ENCODE measurements at regions not wholly inside any gene's neighbourhood (a gene's known extent, or its start where the extent isn't known, plus 50 kb on each side); places are given as distances from the start of the nearest gene placed in this dataset.

DNA sequence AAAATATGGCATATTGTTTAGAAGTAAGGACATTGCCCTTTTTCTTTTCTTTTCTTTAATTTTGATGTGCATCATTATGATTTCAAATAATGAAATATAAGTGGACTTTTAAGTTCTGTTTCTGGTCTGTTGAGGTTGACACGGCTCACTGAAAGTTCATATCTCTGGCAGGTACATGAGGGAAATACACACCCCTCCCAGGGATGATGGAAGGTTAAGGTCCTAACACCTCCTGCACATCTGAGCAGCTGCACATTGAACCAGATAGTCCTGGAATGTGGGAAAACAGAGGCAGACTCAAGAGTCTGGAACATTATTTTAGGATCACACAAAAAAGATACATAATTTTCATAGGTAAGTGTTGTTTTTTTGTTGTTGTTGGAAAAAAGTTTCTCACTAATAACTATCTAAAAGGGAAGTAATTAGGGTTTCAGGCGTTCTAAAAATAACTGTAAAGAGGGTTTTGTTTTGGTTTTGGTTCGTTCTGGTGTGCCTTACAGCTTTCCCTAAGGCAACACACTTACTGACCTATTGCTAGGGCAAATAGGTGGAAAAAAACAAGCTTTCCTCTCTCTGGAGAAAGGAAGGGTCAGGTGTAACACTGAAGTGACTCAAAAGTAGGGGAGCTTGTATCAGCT lies 201.2 kb upstream of the PRKCQ start (continued):
- TF ChIP-seq, protein P1, sequence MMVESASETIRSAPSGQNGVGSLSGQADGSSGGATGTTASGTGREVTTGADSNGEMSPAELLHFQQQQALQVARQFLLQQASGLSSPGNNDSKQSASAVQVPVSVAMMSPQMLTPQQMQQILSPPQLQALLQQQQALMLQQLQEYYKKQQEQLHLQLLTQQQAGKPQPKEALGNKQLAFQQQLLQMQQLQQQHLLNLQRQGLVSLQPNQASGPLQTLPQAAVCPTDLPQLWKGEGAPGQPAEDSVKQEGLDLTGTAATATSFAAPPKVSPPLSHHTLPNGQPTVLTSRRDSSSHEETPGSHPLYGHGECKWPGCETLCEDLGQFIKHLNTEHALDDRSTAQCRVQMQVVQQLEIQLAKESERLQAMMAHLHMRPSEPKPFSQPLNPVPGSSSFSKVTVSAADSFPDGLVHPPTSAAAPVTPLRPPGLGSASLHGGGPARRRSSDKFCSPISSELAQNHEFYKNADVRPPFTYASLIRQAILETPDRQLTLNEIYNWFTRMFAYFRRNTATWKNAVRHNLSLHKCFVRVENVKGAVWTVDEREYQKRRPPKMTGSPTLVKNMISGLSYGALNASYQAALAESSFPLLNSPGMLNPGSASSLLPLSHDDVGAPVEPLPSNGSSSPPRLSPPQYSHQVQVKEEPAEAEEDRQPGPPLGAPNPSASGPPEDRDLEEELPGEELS (CRISPR knock-in tag; IDR thresholded peaks at IDR 0.05): no peak

DNA sequence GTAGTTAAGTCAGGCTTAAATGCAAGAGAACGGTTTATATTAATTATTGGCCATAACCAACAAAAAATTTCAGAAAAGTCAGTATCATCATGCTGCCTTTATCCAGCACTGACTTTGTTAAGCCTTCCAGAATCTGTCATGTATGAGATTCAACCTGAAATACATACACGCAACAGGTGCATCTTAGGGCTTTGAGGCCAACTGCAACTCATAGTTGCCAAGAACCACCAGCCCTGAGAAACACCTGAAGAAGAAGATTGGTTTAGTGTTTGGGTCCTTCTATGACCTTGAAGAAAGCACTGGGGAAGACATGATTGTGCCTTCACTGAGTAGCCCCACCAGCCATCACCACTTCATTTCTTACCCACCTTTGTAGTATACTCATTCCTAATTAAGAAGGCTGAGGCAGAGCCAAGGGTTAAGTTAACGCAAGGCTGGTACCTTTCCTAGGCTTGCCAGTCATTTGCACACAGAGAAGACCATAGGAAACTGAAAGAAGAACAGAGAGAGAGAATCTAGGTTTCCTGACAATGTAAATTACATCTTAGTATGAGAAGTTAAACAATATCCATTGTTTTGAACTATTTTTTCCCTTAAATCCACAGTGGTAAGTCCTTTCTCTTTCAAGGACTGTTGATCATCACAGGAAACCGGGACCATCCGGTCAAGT lies 200.1 kb upstream of the PRKCQ start:
- intact Hi-C loops (cut with micrococcal nuclease; ENCODE audit: unreplicated experiment): no loop called here
- no peaks in the 10 kb centered on the region for H3K9me3 ChIP-seq (ENCODE audit: low read length)
- BruUV-seq (replicated peaks): no TSS peak
- in situ Hi-C loops (cut with HindIII; ENCODE audit: extremely low pct_ligation_motif_present, low pct_unique_long_range_greater_than_20kb): no loop called here
- no peak overlapping the region for H3K9ac ChIP-seq (ENCODE audit: insufficient read depth, low read depth, low read length)
- H3K4me1 ChIP-seq (ENCODE audit: insufficient read depth, low read length): no peaks in the 10 kb centered on the region
- H3K4me2 ChIP-seq (ENCODE audit: low read depth, low read length): no peak overlapping the region
- ATAC-seq (no peak), FAIRE-seq (no peak), DNase-seq (ENCODE audit: low spot score) (no peak)
- H3K79me2 ChIP-seq (ENCODE audit: insufficient read depth, low read length): no peaks in the 10 kb centered on the region
- ChIA-PET POLR2A (no interaction called here), CTCF (ENCODE audit: low intra/inter-chr PET ratio, low total read pairs) (no interaction called here)
- H3K27ac ChIP-seq (ENCODE audit: extremely low read length, insufficient read depth, low read length): no peak overlapping the region
- 6% methylated on average over 5 of the region's 5 CpGs for WGBS (ENCODE audit: low lambda C conversion rate)
- no peak overlapping the region for H3K4me3 ChIP-seq (replicated peaks in 1 of 3; ENCODE audit: insufficient read depth in 1 of 3, low read depth in 2 of 3, low read length in 3 of 3)
- H3K27me3 ChIP-seq (ENCODE audit: control insufficient read depth in 1 of 2, insufficient read depth in 2 of 2, low read length in 2 of 2): no peaks in the 10 kb centered on the region
- H4K20me1 ChIP-seq (ENCODE audit: insufficient read depth, low read length): no peaks in the 10 kb centered on the region
- H3K36me3 ChIP-seq (replicated peaks in 1 of 2; ENCODE audit: control insufficient read depth in 1 of 2, insufficient read depth in 2 of 2, low read length in 2 of 2): no peaks in the 10 kb centered on the region
- no peak overlapping the region for H2AFZ ChIP-seq (ENCODE audit: low read length)
- TF ChIP-seq KAT8 (CRISPR knock-in tag; IDR thresholded peaks at IDR 0.05) (no peak), TBP (CRISPR knock-in tag; IDR thresholded peaks at IDR 0.05) (no peak), STAT5B (CRISPR knock-in tag; IDR thresholded peaks at IDR 0.05) (no peak), KLF13 (CRISPR knock-in tag; IDR thresholded peaks at IDR 0.05) (no peak), PHF5A (CRISPR knock-in tag; IDR thresholded peaks at IDR 0.05; ENCODE audit: low read depth, unreplicated experiment) (no peak), ZNF546 (CRISPR knock-in tag; conservative IDR thresholded peaks at IDR 0.05) (no peak), ZFP37 (CRISPR knock-in tag; IDR thresholded peaks at IDR 0.05; ENCODE audit: borderline replicate concordance) (no peak), ELF3 (CRISPR knock-in tag; IDR thresholded peaks at IDR 0.05) (no peak), EEA1 (CRISPR knock-in tag; IDR thresholded peaks at IDR 0.05; ENCODE audit: borderline replicate concordance) (no peak), ZNF563 (CRISPR knock-in tag; IDR thresholded peaks at IDR 0.05) (no peak), ZFP90 (CRISPR knock-in tag; IDR thresholded peaks at IDR 0.05; ENCODE audit: borderline replicate concordance) (no peak), REL (CRISPR knock-in tag; conservative IDR thresholded peaks at IDR 0.05) (no peak)
- TF ChIP-seq, protein P2, sequence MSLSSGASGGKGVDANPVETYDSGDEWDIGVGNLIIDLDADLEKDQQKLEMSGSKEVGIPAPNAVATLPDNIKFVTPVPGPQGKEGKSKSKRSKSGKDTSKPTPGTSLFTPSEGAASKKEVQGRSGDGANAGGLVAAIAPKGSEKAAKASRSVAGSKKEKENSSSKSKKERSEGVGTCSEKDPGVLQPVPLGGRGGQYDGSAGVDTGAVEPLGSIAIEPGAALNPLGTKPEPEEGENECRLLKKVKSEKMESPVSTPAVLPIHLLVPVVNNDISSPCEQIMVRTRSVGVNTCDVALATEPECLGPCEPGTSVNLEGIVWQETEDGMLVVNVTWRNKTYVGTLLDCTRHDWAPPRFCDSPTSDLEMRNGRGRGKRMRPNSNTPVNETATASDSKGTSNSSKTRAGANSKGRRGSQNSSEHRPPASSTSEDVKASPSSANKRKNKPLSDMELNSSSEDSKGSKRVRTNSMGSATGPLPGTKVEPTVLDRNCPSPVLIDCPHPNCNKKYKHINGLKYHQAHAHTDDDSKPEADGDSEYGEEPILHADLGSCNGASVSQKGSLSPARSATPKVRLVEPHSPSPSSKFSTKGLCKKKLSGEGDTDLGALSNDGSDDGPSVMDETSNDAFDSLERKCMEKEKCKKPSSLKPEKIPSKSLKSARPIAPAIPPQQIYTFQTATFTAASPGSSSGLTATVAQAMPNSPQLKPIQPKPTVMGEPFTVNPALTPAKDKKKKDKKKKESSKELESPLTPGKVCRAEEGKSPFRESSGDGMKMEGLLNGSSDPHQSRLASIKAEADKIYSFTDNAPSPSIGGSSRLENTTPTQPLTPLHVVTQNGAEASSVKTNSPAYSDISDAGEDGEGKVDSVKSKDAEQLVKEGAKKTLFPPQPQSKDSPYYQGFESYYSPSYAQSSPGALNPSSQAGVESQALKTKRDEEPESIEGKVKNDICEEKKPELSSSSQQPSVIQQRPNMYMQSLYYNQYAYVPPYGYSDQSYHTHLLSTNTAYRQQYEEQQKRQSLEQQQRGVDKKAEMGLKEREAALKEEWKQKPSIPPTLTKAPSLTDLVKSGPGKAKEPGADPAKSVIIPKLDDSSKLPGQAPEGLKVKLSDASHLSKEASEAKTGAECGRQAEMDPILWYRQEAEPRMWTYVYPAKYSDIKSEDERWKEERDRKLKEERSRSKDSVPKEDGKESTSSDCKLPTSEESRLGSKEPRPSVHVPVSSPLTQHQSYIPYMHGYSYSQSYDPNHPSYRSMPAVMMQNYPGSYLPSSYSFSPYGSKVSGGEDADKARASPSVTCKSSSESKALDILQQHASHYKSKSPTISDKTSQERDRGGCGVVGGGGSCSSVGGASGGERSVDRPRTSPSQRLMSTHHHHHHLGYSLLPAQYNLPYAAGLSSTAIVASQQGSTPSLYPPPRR (CRISPR knock-in tag; IDR thresholded peaks at IDR 0.05; ENCODE audit: borderline replicate concordance): no peak
- TF ChIP-seq, protein P3, sequence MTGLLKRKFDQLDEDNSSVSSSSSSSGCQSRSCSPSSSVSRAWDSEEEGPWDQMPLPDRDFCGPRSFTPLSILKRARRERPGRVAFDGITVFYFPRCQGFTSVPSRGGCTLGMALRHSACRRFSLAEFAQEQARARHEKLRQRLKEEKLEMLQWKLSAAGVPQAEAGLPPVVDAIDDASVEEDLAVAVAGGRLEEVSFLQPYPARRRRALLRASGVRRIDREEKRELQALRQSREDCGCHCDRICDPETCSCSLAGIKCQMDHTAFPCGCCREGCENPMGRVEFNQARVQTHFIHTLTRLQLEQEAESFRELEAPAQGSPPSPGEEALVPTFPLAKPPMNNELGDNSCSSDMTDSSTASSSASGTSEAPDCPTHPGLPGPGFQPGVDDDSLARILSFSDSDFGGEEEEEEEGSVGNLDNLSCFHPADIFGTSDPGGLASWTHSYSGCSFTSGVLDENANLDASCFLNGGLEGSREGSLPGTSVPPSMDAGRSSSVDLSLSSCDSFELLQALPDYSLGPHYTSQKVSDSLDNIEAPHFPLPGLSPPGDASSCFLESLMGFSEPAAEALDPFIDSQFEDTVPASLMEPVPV (CRISPR knock-in tag; IDR thresholded peaks at IDR 0.05): no peak
